ENCODE measurements at regions not wholly inside any gene's neighbourhood (a gene's known extent, or its start where the extent isn't known, plus 50 kb on each side); places are given as distances from the start of the nearest gene placed in this dataset.

GRCh38 chr20:11020712-11021111 is 346.9 kb upstream of the JAG1 start:
- no peaks in the 10 kb centered on the region for H3K4me1 ChIP-seq (ENCODE audit: control insufficient read depth, insufficient read depth, low read length)
- ChIA-PET POLR2A (no interaction called here), SMC1A (ENCODE audit: uncharacterized antibody, unreplicated experiment) (no interaction called here), RAD21 (ENCODE audit: unreplicated experiment) (interaction anchor here (0.7 kb wide), 1 partner anchor 17 kb away, joined by 3 read pairs; no protein-coding TSS in a partner anchor), CTCF (no interaction called here)
- no peaks in the 10 kb centered on the region for H3K27me3 ChIP-seq (replicated peaks in 1 of 2; ENCODE audit: control insufficient read depth in 2 of 2, insufficient read depth in 2 of 2, low read length in 1 of 2)
- H3K79me2 ChIP-seq (ENCODE audit: control insufficient read depth, insufficient read depth, low read length), result no peaks in the 10 kb centered on the region
- H3K4me3 ChIP-seq, result no peak overlapping the region
- WGBS (ENCODE audit: insufficient coverage, insufficient replicate concordance, low lambda C conversion rate, missing lambda C conversion rate), result 85% methylated on average over 1 of the region's 1 CpG
- intact Hi-C loops (cut with micrococcal nuclease; ENCODE audit: unreplicated experiment), result no loop called here
- in situ Hi-C loops (cut with MboI), result no loop called here
- no TSS peak for BruUV-seq (replicated peaks)
- ATAC-seq (no peak), FAIRE-seq (no peak), DNase-seq (ENCODE audit: low read depth, low spot score) (no peak)
- H3K27ac ChIP-seq (ENCODE audit: control insufficient read depth, insufficient read depth), result no peak overlapping the region
- no peaks in the 10 kb centered on the region for H3K9me3 ChIP-seq (replicated peaks; ENCODE audit: control insufficient read depth, insufficient read depth, low read length)
- H4K20me1 ChIP-seq (ENCODE audit: control insufficient read depth, insufficient read depth), result no peaks in the 10 kb centered on the region
- H3K9ac ChIP-seq (ENCODE audit: control insufficient read depth, insufficient read depth, low read length), result no peak overlapping the region
- TF ChIP-seq ATF2 (IDR thresholded peaks at IDR 0.05; ENCODE audit: low read length) (no peak), IRF3 (IDR thresholded peaks at IDR 0.05) (no peak), SKIL (IDR thresholded peaks at IDR 0.05; ENCODE audit: low read depth, poor library complexity, severe bottlenecking) (no peak), NBN (IDR thresholded peaks at IDR 0.05) (no peak)
- no peak overlapping the region for H3K4me2 ChIP-seq (ENCODE audit: control insufficient read depth, insufficient read depth)
- no peak overlapping the region for H2AFZ ChIP-seq (ENCODE audit: control insufficient read depth, low read depth, low read length)
- H3K36me3 ChIP-seq (ENCODE audit: control insufficient read depth in 2 of 2, insufficient read depth in 2 of 2, low read length in 1 of 2), result no peaks in the 10 kb centered on the region

Measured in GM12878 (cell line).